PC-9 (cell line): ENCODE measurements at regions not wholly inside any gene's neighbourhood (a gene's known extent, or its start where the extent isn't known, plus 50 kb on each side); places are given as distances from the start of the nearest gene placed in this dataset.

Experiments
- CTCF ChIP-seq: fragments of 200-600 bp; sonication (generic); conservative IDR thresholded peaks from 2 replicates; pipeline ENCODE4 v1.6.1; 2017; ENCODE audit warnings: mixed run types, antibody characterized with exemption, mild to moderate bottlenecking, moderate library complexity
- EZH2 ChIP-seq: fragments of 200-600 bp; sonication (generic); IDR thresholded peaks from 2 replicates; pipeline ENCODE4 v1.8.0; 2017; ENCODE audit warnings: antibody characterized with exemption, low read depth

- TF ChIP-seq CTCF (no peak), EZH2 (no peak)
These were observed 646.1 kb downstream of the IRS1 start for GRCh38 chr2:226153553-226153952.
